GM12892 (cell line): ENCODE measurements at regions not wholly inside any gene's neighbourhood (a gene's known extent, or its start where the extent isn't known, plus 50 kb on each side); places are given as distances from the start of the nearest gene placed in this dataset.

ENCODE experiments used
- DNase-seq: peaks from one replicate; pipeline ENCODE4 v3.0.0; 2011; ENCODE audit not compliant: insufficient read length
- FAIRE-seq: peaks from 2 replicates; lab custom pipeline; 2011; peaks lifted over from hg19 to GRCh38; lab: Jason Lieb, UNC
- POLR2A ChIP-seq: IDR thresholded peaks from 2 replicates; pipeline ENCODE4 v1.6.1; 2011; ENCODE audit warnings: low read depth, low read length, control low read depth
- POLR2AphosphoS5 ChIP-seq: IDR thresholded peaks from 2 replicates; pipeline ENCODE4 v1.6.1; 2011; ENCODE audit warnings: low read depth, low read length, control low read depth
- TAF1 ChIP-seq: IDR thresholded peaks from 2 replicates; pipeline ENCODE4 v1.6.1; 2011; ENCODE audit warnings: low read depth, mild to moderate bottlenecking, control low read depth, low read length, borderline replicate concordance

DNA sequence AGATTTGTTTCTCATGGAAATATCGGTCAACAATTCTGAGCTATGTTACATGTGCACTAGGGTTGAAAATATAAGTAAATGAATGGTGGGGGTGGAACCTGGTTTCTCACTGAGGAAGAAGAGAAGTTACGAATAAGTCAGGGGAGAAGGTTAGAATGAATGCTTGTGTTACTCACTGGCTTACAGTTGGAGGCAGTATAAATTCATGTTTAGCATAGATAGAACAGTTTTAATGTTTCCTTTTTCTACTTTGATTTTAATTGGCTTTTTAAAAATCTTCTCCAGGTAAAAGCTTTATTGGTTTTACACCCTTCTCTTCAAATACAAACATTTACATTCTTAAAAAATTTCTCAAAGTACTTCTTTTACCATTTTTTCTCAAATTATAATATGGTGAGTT is 1113.7 kb downstream of the CDH11 start:
- FAIRE-seq (no peak), DNase-seq (no peak)
- TF ChIP-seq TAF1 = no peak
- TF ChIP-seq POLR2AphosphoS5 = no peak
- TF ChIP-seq POLR2A = no peak

DNA sequence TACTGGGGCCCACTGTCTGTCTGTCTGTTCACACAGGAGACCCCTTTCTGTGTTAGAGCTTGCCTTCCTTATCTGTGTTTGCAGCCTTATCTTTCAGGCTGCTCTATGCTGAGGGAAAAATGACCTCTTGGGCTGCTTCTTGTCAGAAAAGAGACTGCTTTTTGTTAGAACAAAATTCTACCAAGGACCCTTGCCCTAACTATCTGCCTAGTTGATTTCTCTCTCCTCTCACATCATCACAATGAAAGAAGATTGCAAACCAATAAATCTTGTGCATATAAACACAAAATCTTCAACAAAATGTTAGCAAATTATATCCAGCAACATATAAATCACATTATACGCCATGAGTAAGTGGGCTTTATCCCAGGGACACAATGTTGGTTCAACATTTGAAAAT is 1117.7 kb downstream of the CDH11 start:
- FAIRE-seq (no peak), DNase-seq (no peak)
- TF ChIP-seq POLR2AphosphoS5 (no peak), POLR2A (no peak), TAF1 (no peak)

DNA sequence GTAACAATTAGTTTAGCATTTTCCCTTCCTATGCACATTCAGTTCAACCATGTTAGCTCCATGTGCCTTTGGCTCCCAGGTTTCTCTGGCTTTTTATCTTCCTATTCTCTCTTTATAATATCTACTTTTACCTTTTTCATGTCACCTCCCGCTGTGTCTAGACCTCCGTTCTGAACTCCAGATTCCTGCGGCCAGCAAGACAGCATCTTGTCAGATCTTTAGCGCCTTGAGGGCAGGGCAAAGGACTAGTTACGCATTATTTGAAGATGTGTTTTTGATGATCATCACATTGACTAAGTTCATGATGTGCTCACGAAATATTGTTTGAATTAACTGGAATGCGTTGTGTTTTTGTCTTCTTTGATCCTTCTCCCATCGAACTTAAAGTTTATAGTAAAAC is 1126.8 kb downstream of the CDH11 start:
- DNase-seq (no peak), FAIRE-seq (no peak)
- no peak for TF ChIP-seq TAF1
- TF ChIP-seq POLR2A = no peak
- no peak for TF ChIP-seq POLR2AphosphoS5

DNA sequence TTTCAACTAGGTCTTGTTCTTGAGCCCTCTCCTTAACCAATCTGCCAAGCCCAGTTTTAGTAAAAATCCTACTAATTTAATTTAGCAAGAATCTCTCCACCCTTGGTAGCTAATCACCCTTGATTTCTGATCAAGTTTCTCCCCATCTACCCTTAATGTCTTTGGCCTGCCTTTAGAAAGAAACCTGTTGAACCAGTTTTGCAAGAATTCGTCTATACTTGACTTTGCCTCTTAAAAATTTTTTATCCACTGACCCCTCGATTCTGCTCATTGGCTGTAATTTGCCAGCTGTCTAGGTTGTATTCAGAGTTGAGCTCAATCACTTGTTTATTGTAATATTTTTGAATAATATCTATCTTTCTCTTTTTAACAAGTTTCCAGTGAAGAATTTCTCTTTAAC is 1138.5 kb downstream of the CDH11 start:
- TF ChIP-seq TAF1 (no peak), POLR2AphosphoS5 (no peak), POLR2A (no peak)
- DNase-seq (no peak), FAIRE-seq (no peak)

DNA sequence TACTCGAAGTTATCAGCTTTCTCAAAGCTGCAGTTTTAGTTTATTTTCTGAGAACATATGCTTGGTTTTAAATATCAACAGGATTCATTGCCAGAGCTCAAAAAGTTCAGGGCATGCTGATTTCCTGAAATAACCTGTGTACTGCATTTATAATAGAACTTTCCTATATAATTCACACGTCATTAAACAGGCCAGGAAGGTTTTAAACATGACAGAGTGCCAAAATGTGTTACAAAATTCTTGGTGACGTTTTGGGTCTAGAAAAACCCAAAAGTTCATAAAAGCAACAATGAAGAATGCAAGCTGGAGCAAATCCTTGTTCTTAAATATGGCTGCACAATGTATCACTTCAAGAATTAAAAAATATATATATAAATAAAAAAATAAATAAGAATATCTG is 1139.1 kb downstream of the CDH11 start:
- TF ChIP-seq POLR2A (no peak), TAF1 (no peak), POLR2AphosphoS5 (no peak)
- DNase-seq (no peak), FAIRE-seq (no peak)

DNA sequence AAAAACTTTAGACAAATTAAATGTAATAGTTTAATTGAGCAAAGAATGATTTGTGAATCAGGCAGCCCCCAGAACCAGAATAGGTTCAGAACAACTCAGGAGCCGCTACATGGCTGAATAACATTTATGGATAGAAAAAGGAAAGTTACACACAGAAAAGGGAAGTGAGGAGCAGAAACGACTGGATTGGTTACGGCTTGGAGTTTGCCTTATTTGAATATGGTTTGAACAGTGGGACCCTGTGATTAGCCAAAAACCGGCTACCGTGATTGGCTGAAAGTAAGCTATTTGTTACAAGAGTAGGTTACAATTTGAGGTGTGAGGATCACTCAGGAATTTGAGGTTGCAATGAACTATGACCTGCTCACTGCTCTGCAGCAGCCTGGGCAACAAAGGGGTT is 1139.8 kb downstream of the CDH11 start:
- DNase-seq (no peak), FAIRE-seq (no peak)
- TF ChIP-seq TAF1 (no peak), POLR2A (no peak), POLR2AphosphoS5 (no peak)

DNA sequence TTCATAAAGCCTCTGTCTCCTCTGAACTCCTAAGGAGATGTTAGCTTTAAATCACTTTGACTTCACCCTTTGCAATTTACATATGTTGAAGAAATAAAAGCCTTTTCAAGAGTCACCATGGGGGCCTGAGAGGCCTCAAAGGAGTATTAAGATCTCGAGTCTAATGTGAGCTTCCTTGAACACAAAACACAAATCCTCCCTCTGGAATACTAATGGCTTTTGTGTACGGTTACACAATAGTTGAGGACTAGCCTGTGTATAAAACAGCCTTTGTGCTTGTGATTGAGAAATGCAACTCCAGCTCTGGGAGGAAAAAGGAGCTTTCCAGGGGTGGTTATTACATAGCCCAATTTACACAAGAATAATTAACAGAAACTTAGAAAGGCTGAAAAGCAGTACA is 1140.2 kb downstream of the CDH11 start:
- no peak for TF ChIP-seq POLR2A
- TF ChIP-seq POLR2AphosphoS5 = no peak
- TF ChIP-seq TAF1 = no peak
- DNase-seq (no peak), FAIRE-seq (no peak)

DNA sequence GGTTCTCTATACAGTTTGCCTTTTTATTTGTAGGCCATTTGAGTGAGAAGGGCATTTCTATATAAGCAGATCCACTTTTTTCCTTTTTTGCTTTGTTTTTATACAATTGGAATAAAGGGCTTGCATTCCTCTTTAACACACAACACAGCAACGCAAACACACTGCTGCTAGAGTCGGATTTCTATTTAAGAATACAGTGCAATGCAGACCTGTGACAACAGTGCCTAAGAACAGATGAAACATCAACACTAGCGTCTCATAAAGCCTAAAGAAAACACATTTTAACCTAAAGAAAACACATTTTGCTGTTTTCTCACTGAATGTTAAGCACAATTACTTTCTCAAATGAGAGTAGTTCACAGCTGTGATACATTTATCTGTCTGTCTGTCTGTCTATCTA is 1141.1 kb downstream of the CDH11 start:
- TF ChIP-seq TAF1 (no peak), POLR2AphosphoS5 (no peak), POLR2A (no peak)
- FAIRE-seq (no peak), DNase-seq (no peak)

DNA sequence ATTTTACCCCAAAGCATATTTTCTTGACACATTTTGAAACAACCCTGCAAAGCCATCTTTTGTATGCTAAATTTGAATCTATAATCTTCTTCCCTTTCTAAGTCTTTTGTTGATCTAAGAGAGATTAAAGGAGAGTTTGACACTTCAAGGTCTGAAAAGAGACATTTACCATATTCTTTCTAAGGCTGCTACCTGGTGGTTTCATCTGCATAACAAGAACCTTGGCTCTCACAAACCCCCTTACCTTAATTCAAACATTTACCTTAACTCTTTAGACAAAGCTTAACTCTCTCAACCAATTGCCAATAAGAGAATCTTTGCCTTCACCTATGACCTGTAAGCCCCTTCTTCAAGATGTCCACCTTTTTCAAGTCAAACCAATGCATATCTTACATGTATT is 1143.6 kb downstream of the CDH11 start:
- no peak for DNase-seq
- TF ChIP-seq POLR2AphosphoS5 (no peak), POLR2A (no peak), TAF1 (no peak)
- FAIRE-seq = no peak

DNA sequence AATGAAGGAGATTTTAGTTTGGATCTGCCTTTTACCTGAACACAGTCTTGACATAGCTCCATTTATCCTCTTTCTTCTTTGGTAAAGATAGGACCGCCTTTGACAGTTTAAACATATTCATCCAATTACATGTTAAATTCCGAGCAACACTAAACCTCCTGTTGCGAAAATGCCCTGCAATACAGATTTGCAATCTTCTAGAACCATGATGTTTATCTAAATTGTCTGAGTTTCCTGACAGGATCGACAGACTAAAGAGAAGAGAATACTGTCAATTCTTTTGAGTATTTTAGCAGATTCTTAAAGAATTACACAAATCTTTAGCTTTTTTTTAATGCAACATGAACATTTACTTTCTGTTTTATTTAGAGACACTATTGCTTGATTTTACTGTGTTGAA is 1145.5 kb downstream of the CDH11 start:
- TF ChIP-seq POLR2AphosphoS5 (no peak), TAF1 (no peak), POLR2A (no peak)

DNA sequence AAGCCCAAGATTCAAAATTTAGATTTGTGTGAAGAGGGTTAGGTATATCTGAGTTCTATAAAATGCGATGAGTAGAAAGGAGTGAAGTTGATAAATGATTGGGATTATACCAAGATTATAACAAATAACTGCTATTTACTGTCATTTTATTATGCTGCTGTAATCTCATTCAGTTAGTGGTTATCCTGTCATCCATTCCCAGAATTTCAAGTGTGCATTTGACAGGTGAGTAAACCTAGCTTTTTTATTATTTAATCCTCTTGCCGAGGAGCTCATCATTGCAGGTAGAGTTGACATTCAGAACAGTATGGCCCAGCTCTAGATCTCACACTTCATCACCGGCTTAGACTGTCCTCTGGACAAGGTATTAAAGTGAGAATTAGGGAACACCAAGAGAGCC is 1146.2 kb downstream of the CDH11 start:
- no peak for FAIRE-seq
- no peak for DNase-seq
- TF ChIP-seq TAF1 = no peak
- TF ChIP-seq POLR2AphosphoS5 = no peak
- TF ChIP-seq POLR2A = no peak

More for the DNA sequence above, 1145.5 kb downstream of the CDH11 start:
- DNase-seq (no peak), FAIRE-seq (no peak)

DNA sequence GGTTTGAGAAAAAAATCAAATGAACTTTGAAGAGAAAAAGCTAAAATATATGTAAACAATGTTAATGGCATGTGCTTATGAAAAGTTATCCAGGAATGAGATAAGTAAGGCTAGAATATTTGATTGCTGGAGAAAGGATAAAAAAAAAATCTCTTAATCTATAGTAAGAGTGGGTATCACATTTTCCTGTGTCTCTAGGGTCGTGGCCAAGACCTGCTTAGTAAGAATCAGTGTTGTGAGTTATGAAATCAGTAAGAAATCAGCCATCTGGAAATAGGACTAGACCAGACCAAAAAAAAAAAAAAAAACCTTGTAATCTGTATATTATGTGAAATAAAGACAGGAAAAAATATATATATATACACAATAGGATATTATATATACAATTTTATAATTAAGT is 1153.9 kb downstream of the CDH11 start:
- FAIRE-seq (no peak), DNase-seq (no peak)

DNA sequence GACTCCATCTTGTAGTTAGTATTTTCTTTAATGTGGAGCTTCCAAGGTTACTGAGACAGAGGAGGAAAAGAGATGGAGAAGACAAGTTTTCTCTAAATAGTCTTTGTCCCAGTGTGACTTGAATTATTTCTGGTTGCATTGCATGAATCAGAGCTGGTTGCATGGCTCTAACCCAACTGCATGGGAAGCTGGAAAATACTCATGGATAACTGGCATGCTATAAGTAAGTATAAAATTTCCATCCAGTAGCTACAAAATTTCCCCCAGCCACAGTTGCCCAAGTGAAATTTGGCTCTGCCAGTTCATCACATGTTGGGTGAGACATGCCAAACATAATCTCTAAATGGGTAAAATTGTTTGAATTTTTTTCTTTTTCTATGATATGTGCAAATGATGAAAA is 1161.5 kb downstream of the CDH11 start:
- FAIRE-seq (no peak), DNase-seq (no peak)
- no peak for TF ChIP-seq TAF1
- TF ChIP-seq POLR2A = no peak
- TF ChIP-seq POLR2AphosphoS5 = no peak

More for the DNA sequence above, 1153.9 kb downstream of the CDH11 start:
- no peak for TF ChIP-seq TAF1
